ENCODE measurements at regions not wholly inside any gene's neighbourhood (a gene's known extent, or its start where the extent isn't known, plus 50 kb on each side); places are given as distances from the start of the nearest gene placed in this dataset.

DNA sequence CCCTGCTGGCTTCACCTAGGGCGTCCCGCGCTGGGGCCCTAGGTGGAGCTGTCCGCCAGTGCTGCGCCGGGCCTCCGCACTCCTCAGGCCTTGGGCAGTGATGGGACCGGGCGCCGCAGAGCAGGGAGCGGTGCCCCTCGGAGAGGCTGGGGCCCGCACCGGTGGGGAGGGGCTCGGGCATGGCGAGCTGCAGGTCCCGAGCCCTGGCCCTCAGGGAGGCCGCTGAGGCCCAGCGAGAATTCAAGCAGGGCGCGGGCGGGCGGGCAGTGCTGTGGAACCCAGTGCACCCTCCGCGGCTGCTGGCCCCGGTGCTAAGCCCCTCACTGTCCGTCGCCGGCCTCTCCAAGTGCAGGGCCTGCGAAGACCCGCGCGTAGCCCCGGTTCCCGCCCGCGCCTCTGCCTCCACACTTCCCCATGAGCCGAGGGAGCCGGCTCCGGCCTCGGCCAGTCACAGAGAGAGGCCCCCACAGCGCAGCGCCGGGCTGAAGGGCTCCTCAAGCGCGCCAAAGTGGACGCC, 565.1 kb upstream of the NDST4 start:
- intact Hi-C loops (cut with DNase I): no loop called here
- ATAC-seq: no peak

DNA sequence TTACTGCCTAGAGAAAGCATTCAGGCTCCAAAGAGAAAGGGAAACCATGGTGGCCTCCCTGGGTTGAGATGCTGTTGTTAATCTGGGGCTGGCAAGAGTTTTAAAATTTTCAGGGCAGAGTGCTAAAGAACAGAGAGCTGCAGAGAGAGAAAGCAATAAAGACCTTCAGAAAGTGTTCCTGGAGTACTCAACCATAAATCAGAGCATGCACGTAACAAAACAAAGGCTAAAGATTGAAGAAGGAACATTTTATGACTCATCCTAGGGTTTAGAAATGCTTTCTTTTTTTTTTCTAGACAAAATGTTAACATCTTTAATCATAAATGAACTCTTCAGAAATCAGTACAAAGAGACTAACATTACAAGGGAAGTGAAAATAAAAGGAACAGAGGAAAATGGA, 562.3 kb upstream of the NDST4 start:
- no peaks in the 10 kb centered on the region for H3K36me3 ChIP-seq
- no peak for TF ChIP-seq POLR2A (IDR thresholded peaks at IDR 0.05)
- TF ChIP-seq, protein P1, sequence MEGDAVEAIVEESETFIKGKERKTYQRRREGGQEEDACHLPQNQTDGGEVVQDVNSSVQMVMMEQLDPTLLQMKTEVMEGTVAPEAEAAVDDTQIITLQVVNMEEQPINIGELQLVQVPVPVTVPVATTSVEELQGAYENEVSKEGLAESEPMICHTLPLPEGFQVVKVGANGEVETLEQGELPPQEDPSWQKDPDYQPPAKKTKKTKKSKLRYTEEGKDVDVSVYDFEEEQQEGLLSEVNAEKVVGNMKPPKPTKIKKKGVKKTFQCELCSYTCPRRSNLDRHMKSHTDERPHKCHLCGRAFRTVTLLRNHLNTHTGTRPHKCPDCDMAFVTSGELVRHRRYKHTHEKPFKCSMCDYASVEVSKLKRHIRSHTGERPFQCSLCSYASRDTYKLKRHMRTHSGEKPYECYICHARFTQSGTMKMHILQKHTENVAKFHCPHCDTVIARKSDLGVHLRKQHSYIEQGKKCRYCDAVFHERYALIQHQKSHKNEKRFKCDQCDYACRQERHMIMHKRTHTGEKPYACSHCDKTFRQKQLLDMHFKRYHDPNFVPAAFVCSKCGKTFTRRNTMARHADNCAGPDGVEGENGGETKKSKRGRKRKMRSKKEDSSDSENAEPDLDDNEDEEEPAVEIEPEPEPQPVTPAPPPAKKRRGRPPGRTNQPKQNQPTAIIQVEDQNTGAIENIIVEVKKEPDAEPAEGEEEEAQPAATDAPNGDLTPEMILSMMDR (IDR thresholded peaks at IDR 0.05): no peak
- DNase-seq (no peak), ATAC-seq (no peak)
- no peaks in the 10 kb centered on the region for H3K4me1 ChIP-seq
- H3K9me3 ChIP-seq: peaks cover 0 to 6% (median 0%) of the 10 kb centered on the region in 12 donors
- H3K27me3 ChIP-seq: no peaks in the 10 kb centered on the region
- WGBS, 4 donors: 53 to 81% (median 72%) methylated on average over 1 of the region's 1 CpG
- H3K4me3 ChIP-seq: no peak overlapping the region
- intact Hi-C loops (cut with DNase I): no loop called here
- H3K27ac ChIP-seq: no peak overlapping the region

More for the DNA sequence above, 565.1 kb upstream of the NDST4 start:
- Histone ChIP-seq H3K27me3 (no peaks in the 10 kb centered on the region), H3K36me3 (no peaks in the 10 kb centered on the region), H3K4me3 (no peak overlapping the region), H3K4me1 (no peaks in the 10 kb centered on the region), H3K9me3 (peaks cover 0 to 6% (median 0%) of the 10 kb centered on the region in 12 donors), H3K27ac (no peak overlapping the region)
- peak in 1 of 5 donors; percentile 57 for DNase-seq
- TF ChIP-seq, protein P1 (IDR thresholded peaks at IDR 0.05): no peak
- no peak for TF ChIP-seq POLR2A (IDR thresholded peaks at IDR 0.05)
- WGBS, 4 donors: 90 to 96% (median 94%) methylated on average over 37 to 47 of the region's 47 CpGs

DNA sequence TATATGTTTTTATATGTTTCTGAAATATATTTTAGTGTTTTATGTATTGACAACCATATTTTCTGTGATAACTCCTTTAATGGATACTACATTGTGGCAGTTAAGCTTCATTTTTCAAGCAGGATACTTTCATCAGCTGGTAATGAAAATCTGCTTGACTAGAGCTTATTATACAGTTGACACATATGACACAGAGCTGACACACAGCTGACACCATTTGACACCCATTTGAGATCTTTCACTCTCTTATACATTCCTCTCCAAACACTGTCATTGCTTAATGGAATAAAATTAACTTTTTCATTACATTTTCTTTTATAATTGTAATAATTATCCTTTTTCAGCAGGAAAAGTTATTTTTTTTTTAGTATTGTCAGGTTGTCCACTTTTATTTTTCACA, 561.1 kb upstream of the NDST4 start:
- TF ChIP-seq, protein P1 (IDR thresholded peaks at IDR 0.05): no peak
- no peak for TF ChIP-seq POLR2A (IDR thresholded peaks at IDR 0.05)
- intact Hi-C loops (cut with DNase I): no loop called here
- Histone ChIP-seq H3K4me3 (no peak overlapping the region), H3K36me3 (no peaks in the 10 kb centered on the region), H3K9me3 (peaks cover 0 to 6% (median 0%) of the 10 kb centered on the region in 12 donors), H3K4me1 (no peaks in the 10 kb centered on the region), H3K27me3 (no peaks in the 10 kb centered on the region), H3K27ac (no peak overlapping the region)
- DNase-seq (no peak), ATAC-seq (no peak)

DNA sequence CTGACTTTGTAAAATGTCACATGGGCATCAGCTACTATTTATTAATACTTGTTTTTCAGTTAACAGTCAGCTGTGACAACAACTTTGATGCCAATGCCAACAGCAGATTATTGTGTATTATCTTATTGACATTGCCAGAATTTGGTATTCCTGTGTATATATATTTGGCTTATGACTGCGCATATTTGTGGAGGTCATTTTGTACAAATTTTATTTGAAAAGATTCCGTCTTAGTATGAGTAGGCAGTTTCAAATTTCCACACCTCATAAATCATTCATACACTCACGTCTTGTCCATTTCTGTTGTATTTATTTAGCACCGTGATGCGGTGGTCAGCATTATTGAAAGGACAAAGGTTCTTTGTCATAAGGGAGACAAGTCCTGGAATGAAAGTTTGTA, 558.2 kb upstream of the NDST4 start:
- intact Hi-C loops (cut with DNase I): no loop called here
- DNase-seq (no peak), ATAC-seq (no peak)
- 65 to 76% (median 68%) methylated on average over 5 of the region's 5 CpGs for WGBS, 4 donors
- no peaks in the 10 kb centered on the region for H3K36me3 ChIP-seq
- no peaks in the 10 kb centered on the region for H3K4me1 ChIP-seq
- TF ChIP-seq, protein P1 (IDR thresholded peaks at IDR 0.05): no peak
- TF ChIP-seq POLR2A (IDR thresholded peaks at IDR 0.05): no peak
- H3K27ac ChIP-seq: no peak overlapping the region
- no peaks in the 10 kb centered on the region for H3K9me3 ChIP-seq
- no peak overlapping the region for H3K4me3 ChIP-seq
- H3K27me3 ChIP-seq: no peaks in the 10 kb centered on the region

Data from heart left ventricle (tissue), 16 donors.